ENCODE measurements at regions not wholly inside any gene's neighbourhood (a gene's known extent, or its start where the extent isn't known, plus 50 kb on each side); places are given as distances from the start of the nearest gene placed in this dataset.

GRCh38 chr6:92427453-92427852 lies 991.9 kb downstream of the EPHA7 start:
- DNase-seq (ENCODE audit: low read depth in 2 of 2), result no peak
- H3K4me3 ChIP-seq (replicated peaks in 1 of 4; ENCODE audit: control extremely low read depth in 1 of 4, insufficient read depth in 1 of 4, low read depth in 3 of 4, low read length in 4 of 4), result no peak overlapping the region
- H3K9me3 ChIP-seq (ENCODE audit: control insufficient read depth, insufficient read depth, low read depth, low read length), result no peaks in the 10 kb centered on the region
- no peaks in the 10 kb centered on the region for H3K4me1 ChIP-seq (ENCODE audit: control insufficient read depth, extremely low read depth, insufficient read depth, low read length)
- no peaks in the 10 kb centered on the region for H3K27me3 ChIP-seq (ENCODE audit: control insufficient read depth, insufficient read depth, low read length)
- H3K27ac ChIP-seq (ENCODE audit: insufficient read depth, low read length), result no peak overlapping the region
- H3K79me2 ChIP-seq (ENCODE audit: control insufficient read depth, insufficient read depth, low read length), result no peaks in the 10 kb centered on the region
- no peak overlapping the region for H3K9ac ChIP-seq (ENCODE audit: insufficient read depth, low read length)
- no peak overlapping the region for H2AFZ ChIP-seq (ENCODE audit: low read length)
- no peaks in the 10 kb centered on the region for H4K20me1 ChIP-seq (ENCODE audit: control insufficient read depth, extremely low read depth, insufficient read depth, low read length)
- H3K4me2 ChIP-seq (ENCODE audit: extremely low read depth, insufficient read depth, low read length), result no peak overlapping the region
- TF ChIP-seq EZH2 (IDR thresholded peaks at IDR 0.05; ENCODE audit: low read length, missing control alignments), result no peak
- no peak for TF ChIP-seq CTCF (conservative IDR thresholded peaks at IDR 0.05 in 1 of 2, IDR thresholded peaks at IDR 0.05 in 1 of 2; ENCODE audit: low read depth in 1 of 2, low read length in 2 of 2)
- no peaks in the 10 kb centered on the region for H3K36me3 ChIP-seq (ENCODE audit: control insufficient read depth, insufficient read depth, low read length)

- TF ChIP-seq CTCF (conservative IDR thresholded peaks at IDR 0.05 in 1 of 2, IDR thresholded peaks at IDR 0.05 in 1 of 2; ENCODE audit: low read depth in 1 of 2, low read length in 2 of 2), result no peak
- TF ChIP-seq EZH2 (IDR thresholded peaks at IDR 0.05; ENCODE audit: low read length, missing control alignments), result no peak
- Histone ChIP-seq H3K4me2 (ENCODE audit: extremely low read depth, insufficient read depth, low read length) (no peak overlapping the region), H3K4me3 (replicated peaks in 1 of 4; ENCODE audit: control extremely low read depth in 1 of 4, insufficient read depth in 1 of 4, low read depth in 3 of 4, low read length in 4 of 4) (no peak overlapping the region), H2AFZ (ENCODE audit: low read length) (no peak overlapping the region), H4K20me1 (ENCODE audit: control insufficient read depth, extremely low read depth, insufficient read depth, low read length) (no peaks in the 10 kb centered on the region), H3K9ac (ENCODE audit: insufficient read depth, low read length) (no peak overlapping the region), H3K4me1 (ENCODE audit: control insufficient read depth, extremely low read depth, insufficient read depth, low read length) (no peaks in the 10 kb centered on the region), H3K36me3 (ENCODE audit: control insufficient read depth, insufficient read depth, low read length) (no peaks in the 10 kb centered on the region), H3K79me2 (ENCODE audit: control insufficient read depth, insufficient read depth, low read length) (no peaks in the 10 kb centered on the region), H3K9me3 (ENCODE audit: control insufficient read depth, insufficient read depth, low read depth, low read length) (no peaks in the 10 kb centered on the region), H3K27me3 (ENCODE audit: control insufficient read depth, insufficient read depth, low read length) (no peaks in the 10 kb centered on the region), H3K27ac (ENCODE audit: insufficient read depth, low read length) (no peak overlapping the region)
- no peak for DNase-seq (ENCODE audit: low read depth in 2 of 2)
Measured at GRCh38 chr6:92415656-92416055, 1003.7 kb downstream of the EPHA7 start.

GRCh38 chr6:92408350-92408749 lies 1011.0 kb downstream of the EPHA7 start:
- Histone ChIP-seq H2AFZ (ENCODE audit: low read length) (no peak overlapping the region), H4K20me1 (ENCODE audit: control insufficient read depth, extremely low read depth, insufficient read depth, low read length) (no peaks in the 10 kb centered on the region), H3K9me3 (ENCODE audit: control insufficient read depth, insufficient read depth, low read depth, low read length) (no peaks in the 10 kb centered on the region), H3K9ac (ENCODE audit: insufficient read depth, low read length) (no peak overlapping the region), H3K4me2 (ENCODE audit: extremely low read depth, insufficient read depth, low read length) (no peak overlapping the region), H3K36me3 (ENCODE audit: control insufficient read depth, insufficient read depth, low read length) (no peaks in the 10 kb centered on the region), H3K4me3 (replicated peaks in 1 of 4; ENCODE audit: control extremely low read depth in 1 of 4, insufficient read depth in 1 of 4, low read depth in 3 of 4, low read length in 4 of 4) (no peak overlapping the region), H3K27ac (ENCODE audit: insufficient read depth, low read length) (no peak overlapping the region), H3K4me1 (ENCODE audit: control insufficient read depth, extremely low read depth, insufficient read depth, low read length) (no peaks in the 10 kb centered on the region), H3K79me2 (ENCODE audit: control insufficient read depth, insufficient read depth, low read length) (no peaks in the 10 kb centered on the region), H3K27me3 (ENCODE audit: control insufficient read depth, insufficient read depth, low read length) (no peaks in the 10 kb centered on the region)
- no peak for DNase-seq (ENCODE audit: low read depth in 2 of 2)
- TF ChIP-seq CTCF (conservative IDR thresholded peaks at IDR 0.05 in 1 of 2, IDR thresholded peaks at IDR 0.05 in 1 of 2; ENCODE audit: low read depth in 1 of 2, low read length in 2 of 2), result no peak
- no peak for TF ChIP-seq EZH2 (IDR thresholded peaks at IDR 0.05; ENCODE audit: low read length, missing control alignments)

All from fibroblast of lung (primary cell).